GM11168 (cell line): ENCODE measurements at regions not wholly inside any gene's neighbourhood (a gene's known extent, or its start where the extent isn't known, plus 50 kb on each side); places are given as distances from the start of the nearest gene placed in this dataset.

Experiments used
- in situ Hi-C: fragments of 300-500 bp; cut with MboI; formaldehyde crosslinking; loops from one replicate; pipeline ENCODE4 v1.12.0; 2022; ENCODE audit warnings: low sequenced_read_pairs; ENCODE audit not compliant: unreplicated experiment

DNA sequence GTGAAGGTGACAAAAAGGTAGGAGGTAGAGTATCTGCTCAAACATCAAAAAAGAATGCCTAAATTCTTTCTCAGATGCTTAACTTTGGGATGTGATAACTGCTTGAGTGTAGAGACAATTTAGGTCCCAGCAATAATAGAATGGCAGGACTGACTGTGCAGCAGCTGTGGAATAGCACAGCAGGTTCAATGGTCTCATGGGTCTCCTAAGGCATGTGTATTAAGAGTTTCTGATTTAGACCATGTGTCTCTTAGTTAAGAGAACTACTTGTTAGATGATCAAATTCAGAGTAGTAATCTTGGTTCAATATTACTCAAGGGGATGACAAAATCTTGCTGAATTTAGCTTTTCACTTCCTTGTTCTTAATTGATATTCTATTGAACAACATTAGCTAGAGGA is 72.0 kb downstream of the ALX1 start:
- in situ Hi-C loops = no loop called here

DNA sequence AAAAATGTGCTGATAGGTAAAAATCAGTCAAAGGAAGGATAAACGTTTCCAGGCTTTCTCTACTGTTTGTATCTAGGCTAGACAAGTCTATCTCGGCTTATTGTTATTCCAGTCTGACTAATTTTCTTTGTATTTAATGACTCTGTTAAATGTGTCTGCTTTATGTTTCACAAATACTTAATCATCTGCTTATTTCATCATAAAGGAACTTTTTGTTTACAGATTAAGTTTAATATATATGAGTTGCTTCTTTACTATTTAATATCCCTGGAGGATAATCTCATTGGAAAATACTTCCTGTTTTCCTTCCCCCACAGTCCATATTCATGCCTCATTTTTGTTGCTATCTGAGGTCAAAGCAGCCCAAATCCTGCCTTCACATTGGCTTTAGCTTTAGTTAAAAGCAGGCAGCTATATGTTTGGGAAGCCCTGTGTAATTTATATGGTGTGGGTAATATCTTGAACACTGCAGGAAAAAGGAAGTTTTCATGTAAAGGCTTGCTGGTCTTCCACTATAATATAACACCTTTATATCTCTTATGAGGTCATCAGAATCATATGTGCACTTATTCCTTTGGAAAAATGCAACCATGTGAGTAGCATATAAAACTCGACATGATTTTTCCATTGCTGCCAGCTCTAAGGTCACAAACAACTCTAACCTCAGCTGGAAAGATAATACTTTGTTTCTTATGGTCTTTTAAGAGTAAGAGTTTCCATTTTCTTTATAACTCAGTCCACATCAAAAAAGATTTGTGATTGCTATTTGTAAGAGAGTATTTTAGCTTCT is 76.8 kb downstream of the ALX1 start:
- in situ Hi-C loops = no loop called here

DNA sequence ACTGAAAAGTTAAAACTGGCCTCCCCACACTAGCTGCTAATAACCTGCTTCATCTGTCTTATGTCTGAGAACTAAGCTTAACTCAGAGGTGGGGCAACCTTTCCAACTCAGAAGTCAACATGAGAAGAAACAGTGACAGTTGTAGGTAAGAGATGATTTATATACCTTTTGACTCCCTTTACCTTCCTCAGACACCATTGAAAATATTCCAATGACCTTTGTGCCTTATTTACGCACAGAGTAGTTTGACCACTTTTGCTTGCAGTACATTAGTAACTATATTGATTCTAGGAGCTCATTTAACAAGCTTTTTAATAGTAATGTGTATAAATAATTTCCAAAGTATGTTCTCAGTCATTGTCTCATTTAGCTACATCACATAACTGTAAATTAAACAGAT is 77.6 kb downstream of the ALX1 start:
- in situ Hi-C loops = no loop called here

DNA sequence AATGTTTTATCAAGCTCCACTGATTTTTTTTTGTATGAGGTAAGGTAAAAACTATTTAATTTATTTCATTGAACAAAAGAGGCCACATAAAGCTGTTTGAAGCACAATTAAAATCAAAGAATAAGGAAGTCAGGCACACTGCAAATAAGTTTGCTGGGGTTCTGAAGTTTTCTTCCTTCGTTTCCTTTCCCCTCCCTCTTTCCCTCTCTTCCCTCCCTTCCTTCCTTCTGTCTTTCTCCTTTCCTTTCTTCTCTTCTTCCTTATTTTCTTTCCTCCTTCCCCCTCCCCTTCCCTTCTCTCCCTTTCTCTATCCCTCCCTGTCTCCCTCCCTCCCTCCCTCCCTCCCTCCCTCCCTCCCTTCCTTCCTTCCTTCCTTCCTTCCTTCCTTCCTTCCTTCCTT is 78.7 kb downstream of the ALX1 start:
- in situ Hi-C loops = no loop called here

DNA sequence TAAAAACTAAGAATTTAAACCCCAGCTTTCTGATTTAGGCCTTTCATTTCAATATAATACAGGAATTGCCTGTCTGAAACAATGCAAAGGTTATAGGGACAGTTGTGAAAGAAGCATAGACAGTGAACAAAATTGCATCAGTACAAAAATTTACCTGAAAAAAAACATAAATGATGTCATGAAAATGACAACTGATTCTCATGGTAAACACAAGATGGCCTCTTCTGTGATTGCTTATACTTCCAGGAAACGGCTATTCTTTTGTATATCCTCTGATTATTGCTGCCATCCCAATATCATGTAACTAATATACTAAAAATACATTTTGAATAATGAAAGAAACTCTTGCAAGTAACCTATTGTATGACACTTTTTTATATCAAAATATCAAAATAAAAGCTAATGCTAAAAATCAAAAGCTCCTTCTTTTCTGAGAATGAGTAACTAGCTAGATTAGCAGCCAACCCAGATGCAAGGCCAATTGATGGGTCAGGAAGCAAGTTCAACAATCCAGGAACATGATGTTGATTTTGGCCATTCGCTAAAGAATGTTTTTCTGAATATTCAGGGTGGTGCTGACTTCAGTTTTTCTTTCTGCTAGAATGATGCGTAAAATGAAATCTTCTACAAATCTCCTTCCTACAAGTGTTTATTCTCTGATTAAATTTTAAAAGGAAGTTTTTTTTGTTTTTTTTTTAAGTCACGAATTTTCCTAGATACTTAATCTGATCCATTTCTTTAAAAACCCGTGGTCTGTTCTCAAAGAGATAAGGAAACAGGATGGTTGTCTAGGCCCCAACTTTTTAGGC is 83.6 kb downstream of the ALX1 start:
- in situ Hi-C loops = no loop called here

DNA sequence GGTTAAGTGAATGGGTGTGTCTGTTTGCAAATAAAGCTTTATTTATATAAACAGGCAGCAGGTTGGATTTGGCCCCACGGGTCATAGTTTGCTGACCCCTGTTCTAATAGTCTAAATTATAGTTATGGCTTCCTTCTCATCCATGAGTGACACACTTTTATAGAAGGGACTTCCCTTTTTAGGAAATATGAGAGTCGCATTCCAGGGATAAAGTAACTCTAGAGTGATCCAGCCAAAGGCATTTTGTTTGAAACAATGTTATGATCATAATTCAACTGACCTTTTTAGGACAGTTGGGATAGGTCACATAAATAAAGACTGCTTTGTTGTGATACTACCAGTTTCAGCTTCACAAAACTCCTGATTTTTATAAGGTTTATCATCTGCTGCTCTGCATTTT is 87.9 kb downstream of the ALX1 start:
- in situ Hi-C loops = no loop called here

DNA sequence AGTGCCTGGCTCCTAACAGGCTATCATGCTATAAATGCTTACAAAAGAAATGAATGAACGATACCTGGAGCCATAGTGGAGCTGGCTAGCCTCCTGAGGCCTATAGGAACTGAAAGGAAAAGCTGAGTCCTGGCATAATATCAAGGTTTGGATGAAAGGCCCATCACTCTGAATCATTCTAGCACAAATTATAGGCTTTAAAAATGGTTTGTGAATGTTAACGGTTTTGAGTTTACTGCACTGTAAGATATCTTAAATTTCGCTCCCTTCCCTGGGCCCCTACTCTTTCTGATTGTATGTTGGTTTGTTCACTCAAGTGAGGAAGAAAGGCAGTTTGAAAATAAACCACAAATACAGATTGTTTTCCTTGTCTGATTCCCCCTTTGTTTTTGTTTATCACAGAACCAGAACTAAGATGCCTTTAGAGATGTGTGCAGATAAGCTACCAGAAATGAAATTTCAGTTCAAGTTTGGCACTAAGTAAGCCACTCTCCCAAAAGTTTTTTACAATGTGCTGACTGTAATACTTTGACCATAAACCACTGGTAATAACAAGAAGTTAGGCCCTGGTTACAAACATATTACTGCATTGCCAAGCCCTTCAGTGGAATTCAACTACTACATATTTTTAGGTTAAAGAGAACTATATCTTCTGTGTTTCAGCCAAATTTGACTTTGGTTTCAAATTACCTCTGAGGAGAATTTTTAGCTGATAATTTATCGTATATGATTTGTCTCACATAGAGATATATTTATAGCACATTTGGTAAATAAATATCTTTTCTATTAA is 89.5 kb downstream of the ALX1 start:
- in situ Hi-C loops = no loop called here

DNA sequence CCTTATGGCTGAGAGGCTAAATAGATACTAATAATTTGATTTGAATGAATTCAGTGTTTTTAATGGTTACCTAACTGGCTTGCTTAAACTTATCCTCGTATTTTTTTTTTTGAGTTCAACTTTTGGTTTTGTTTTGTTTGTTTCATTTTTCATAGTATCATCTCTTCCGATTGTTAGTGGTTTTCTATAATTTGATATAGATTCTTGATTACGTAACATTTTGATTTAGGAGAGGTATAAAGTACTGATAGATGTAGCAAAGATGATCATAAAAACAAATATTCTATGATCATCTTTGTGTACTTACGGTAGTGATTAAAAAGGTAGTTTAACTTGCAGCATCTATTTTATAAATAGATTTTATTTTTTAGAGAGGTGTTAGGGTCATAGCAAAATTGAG is 93.0 kb downstream of the ALX1 start:
- in situ Hi-C loops = no loop called here

DNA sequence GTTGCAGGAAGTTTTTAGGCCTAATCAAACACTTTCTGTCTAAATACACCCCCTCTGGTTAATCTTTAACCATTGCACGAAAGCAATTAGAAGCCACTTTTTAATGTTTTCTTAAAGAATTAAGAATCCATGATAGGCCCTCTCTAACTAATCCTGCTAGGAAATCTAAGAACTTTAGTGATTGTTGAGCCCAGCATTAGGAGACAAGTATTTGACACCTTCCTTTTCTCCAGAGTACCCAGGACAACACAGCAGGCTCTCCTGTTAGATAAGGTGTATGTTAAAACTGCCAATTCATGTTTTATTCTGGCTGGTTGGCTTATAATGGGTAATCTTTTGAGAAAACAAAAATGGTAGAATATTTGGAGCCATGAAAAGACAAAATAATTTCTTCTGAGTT is 95.0 kb downstream of the ALX1 start:
- in situ Hi-C loops = no loop called here

DNA sequence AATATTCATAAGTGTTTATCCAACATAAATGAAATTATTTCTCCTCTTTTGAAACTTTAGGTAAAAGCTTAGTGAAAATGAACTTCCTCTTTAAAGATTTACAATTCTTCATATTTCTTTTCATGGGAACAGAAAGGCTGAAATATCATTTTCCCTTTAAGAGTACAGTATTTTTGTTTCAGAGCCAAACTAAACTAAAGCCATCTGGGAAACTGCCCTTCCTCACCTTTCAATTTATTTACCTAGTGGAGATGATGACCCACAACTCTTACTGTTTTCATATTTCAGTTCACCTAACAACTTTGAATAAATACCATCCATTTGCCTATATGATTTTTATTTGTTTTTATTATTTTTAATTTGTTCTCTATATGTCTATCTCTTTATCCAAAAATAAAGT is 105.4 kb downstream of the ALX1 start:
- in situ Hi-C loops = no loop called here

DNA sequence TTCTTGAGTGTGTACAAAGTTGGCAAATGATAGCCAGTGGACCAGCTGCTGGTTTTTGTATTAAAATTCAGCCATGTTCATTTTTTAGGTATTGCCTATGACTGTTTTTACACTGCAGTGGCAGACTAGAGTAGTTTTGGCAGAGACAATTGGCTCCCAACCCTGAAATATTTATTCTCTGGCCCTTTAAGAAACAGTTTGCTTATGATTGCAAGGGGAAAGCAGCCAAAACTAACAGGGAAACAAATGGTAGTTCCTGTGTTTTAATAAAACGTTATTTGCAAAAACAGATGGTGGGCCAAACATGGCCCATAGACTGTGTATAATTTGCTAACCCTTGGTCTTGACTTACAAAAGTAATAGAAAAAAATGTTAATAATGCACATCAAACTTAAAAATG is 110.2 kb downstream of the ALX1 start:
- in situ Hi-C loops = no loop called here

DNA sequence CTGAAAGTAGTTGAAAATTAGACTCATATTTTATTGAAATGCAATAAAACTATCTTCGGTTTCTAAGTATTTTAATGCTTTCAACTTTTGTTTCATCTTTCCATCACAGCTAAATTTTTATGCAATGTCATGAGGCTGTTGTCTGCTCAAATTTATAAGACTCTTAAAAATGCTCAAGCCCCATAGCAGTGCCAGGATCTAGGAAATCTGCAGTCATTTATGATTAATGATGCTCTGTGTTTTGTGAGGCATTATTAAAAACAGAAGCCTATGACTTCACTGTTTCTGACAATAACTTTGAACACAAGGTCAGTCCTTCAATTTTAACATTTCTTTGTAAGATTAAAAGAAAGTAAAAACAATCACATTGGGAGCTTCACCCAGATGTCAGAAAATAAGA is 112.5 kb downstream of the ALX1 start:
- in situ Hi-C loops = no loop called here

DNA sequence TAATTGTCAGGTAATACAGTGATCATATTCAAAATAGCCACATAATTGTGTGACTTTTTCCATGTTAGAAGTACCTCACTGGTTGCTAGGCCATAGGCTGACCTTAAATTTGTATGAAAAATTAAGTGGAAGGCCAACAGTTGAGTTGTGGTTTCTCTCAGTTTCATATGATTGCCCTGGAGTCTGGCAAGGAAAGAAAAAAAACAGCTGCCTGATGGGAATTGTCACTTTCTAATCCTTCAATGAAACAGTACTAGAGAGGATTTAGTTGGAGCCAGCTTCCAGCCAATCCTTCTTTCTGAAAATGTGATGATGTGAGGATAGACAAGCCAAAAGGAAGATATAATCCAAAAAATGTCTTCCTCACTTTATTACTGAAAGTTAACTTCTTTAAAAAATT is 113.6 kb downstream of the ALX1 start:
- in situ Hi-C loops = no loop called here

DNA sequence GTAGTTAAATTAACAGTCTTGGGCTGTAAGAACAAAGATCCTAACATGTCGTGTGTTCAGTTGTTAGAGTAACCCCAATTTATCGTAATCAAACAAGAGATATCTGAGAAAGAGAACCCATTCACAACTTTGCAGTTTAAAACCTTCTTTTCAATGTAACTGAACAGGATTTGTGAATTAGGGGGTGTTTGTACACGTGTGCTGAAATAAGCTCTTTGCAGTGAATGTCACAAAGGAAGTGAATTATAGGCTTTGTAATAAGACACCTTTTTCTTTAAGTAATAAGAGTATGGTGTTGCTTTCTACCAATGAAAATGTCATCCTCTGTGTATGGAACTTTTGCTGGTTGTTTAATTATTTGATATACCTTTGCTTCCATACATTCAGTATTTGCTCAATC is 114.0 kb downstream of the ALX1 start:
- in situ Hi-C loops = no loop called here

DNA sequence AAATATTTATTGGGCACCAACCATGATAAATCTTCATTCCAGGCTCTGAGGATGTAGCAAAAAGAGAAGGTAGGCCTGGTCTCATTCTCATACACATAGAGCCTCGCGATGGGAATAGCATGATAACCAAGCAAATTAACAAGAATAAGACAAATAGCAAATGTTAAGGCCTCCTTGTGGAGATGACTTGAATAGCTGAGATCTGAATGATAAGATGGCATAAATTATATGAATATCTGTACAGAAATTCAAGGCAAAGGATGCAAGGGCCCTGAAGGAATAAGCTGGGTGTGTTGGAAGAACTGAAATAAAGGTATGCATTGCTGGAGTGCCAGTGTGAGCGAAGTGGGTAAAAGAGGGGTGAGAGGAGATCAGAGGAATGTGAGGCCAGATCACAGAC is 114.8 kb downstream of the ALX1 start:
- in situ Hi-C loops = no loop called here

DNA sequence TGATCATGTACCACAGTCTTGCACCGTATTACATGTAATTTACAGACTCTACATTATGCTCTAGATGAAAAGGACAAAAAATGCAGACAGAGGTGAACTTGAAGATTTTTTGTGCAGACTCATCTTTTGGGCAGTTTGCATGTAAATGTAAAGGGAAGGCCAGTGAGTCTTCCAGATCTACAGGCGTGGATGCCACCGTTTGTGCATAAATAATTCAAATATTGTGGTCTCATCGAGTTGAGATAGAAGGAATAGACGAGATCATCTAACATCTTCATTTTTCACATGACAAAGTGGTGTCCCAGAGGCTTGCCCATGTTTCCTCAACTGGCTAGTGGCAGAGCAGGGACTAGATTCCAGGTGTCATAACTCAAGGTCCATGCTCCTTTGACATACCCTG is 125.2 kb downstream of the ALX1 start:
- in situ Hi-C loops = no loop called here

DNA sequence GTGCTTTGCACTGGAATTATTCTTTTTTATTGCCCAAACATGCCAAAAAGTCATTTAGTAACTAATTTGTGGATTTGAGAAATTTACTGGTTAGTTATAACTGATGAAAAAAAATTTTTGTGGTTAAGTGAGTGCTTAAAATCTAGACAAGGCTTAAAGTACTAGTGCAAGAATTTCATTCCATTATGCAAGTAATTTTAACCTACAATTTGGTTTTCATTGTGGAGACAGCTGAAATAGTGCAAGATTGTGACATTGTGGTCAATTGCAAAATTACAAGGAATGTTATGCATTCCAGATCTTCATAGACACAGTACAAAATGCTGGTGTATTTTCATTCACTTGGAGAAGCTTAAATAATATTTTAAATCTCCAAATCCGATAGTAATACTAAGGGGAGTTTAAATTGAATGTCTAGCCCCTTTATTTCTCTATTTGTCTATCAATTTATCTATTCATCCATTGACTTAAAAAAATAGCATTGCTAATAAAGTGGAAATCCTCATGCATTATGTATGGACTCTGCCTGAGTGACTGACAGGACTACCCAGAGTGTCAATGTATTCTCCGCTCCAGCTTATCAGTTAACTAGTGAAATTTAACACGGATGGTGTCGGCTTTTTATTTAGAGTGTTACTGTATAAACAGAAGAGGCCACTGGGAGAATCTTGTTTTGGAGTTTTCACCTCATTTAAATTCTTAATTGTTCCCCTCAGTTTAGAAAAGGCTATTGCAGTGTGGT is 125.9 kb downstream of the ALX1 start:
- in situ Hi-C loops = no loop called here

DNA sequence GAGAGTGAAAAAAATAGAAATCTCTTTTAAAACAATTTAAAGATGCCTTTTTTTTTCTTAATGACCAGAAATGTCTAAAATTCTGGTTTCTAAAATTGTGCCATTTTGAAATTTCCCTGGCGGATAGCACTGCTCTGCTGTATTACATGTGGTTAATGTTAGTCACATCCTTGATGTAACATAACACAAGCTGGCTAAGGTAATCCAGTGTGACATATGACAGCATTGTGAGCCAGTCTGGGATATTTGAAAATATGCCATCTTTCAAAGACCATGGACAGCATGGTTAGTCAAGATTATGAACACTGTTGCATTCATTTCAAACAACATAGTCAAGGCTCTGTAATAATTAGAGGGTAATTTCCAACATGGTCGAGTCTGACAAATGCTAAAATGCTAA is 133.2 kb downstream of the ALX1 start:
- in situ Hi-C loops = no loop called here

DNA sequence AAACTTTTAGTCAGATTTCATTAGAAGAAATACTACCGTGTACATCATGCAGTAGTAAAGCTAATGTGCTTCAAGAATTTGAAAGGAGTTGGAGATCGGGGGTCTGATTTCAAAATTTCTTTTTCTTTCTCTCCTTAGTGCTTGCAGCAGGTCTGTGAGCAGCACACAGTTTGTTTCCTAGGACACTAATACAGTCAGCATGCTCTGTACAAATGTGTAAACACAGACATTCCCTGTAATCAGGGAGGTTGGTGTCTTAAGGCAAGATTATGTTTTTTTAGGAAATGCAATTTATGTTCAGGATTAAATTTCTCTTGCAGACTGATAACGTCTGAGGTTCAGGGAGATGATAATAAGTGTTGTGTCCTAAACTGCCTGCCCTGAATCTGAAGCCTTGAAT is 142.7 kb downstream of the ALX1 start:
- in situ Hi-C loops = no loop called here

DNA sequence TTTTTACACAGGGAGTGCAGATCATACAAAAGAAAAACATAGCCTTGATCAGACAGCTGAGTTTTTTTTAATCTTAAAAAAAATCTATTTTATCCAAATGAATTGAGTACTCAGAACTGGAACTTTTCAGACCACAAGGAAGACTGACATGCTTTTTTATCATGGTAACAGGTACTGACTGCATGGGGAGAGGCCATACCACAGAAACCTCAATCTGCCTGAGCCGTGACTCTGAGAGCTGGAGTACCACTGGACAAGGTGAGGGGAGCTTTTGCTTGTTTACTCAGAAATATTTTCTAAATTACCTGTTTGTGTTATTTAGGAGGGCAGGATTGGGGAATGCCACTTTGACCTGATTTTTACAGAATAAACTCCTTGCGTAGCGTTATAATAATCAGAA is 143.9 kb downstream of the ALX1 start:
- in situ Hi-C loops = no loop called here
